Thymus (tissue), 11 donors: ENCODE measurements at regions not wholly inside any gene's neighbourhood (a gene's known extent, or its start where the extent isn't known, plus 50 kb on each side); places are given as distances from the start of the nearest gene placed in this dataset.
"Not testable (repeated sequence)": the region's sequence is repeated elsewhere in the genome, so short reads cannot be mapped to it uniquely, and the experiment has no call there.

Experiments used
- DNase-seq, 9 donors: peaks; one replicate each; pipeline ENCODE4 v3.0.0-alpha.2; 2013; ENCODE audit warnings: low spot score in 9 of 9, low read depth in 6 of 9, missing footprints in 1 of 9
- H3K27ac ChIP-seq, 2 donors: one replicate each; pipeline ENCODE4 v1.5.1; 2013; ENCODE audit warnings: control low read depth in 1 of 2, low read depth in 1 of 2, low read length in 1 of 2, mild to moderate bottlenecking in 1 of 2, moderate library complexity in 1 of 2
- H3K27me3 ChIP-seq, 2 donors: one replicate each; pipeline ENCODE4 v1.5.1; 2013; ENCODE audit warnings: low read length in 1 of 2; ENCODE audit not compliant: control insufficient read depth in 2 of 2, insufficient read depth in 1 of 2
- H3K36me3 ChIP-seq, 2 donors: one replicate each; pipeline ENCODE4 v1.5.1; 2013; ENCODE audit warnings: low read length in 1 of 2, mild to moderate bottlenecking in 1 of 2, moderate library complexity in 1 of 2; ENCODE audit not compliant: control insufficient read depth in 2 of 2, insufficient read depth in 2 of 2
- H3K4me1 ChIP-seq, 2 donors: one replicate each; pipeline ENCODE4 v1.5.1; 2013; ENCODE audit warnings: low read length in 2 of 2; ENCODE audit not compliant: control insufficient read depth in 2 of 2, insufficient read depth in 2 of 2
- H3K4me3 ChIP-seq, 2 donors: one replicate each; pipeline ENCODE4 v1.5.1; 2013; ENCODE audit warnings: low read length in 2 of 2, control low read depth in 1 of 2, mild to moderate bottlenecking in 1 of 2
- H3K9me3 ChIP-seq, 2 donors: one replicate each; pipeline ENCODE4 v1.5.1; 2013; ENCODE audit warnings: low read length in 1 of 2, mild to moderate bottlenecking in 1 of 2; ENCODE audit not compliant: control insufficient read depth in 2 of 2, insufficient read depth in 1 of 2
- WGBS: extraction: QIAGEN DNeasy Blood & Tissue Kit; methylation state at CpG from one replicate; pipeline ENCODE4 v1.1.7; 2013; 5-methylcytosine and 5-hydroxymethylcytosine counted together
- donor health status: healthy.

- H3K27ac ChIP-seq = no peak overlapping the region
- H3K27me3 ChIP-seq = no peaks in the 10 kb centered on the region
- H3K9me3 ChIP-seq = no peaks in the 10 kb centered on the region
- 94% methylated on average over 4 of the region's 4 CpGs for WGBS
- no peak overlapping the region for H3K4me3 ChIP-seq
- DNase-seq = no peak
- peaks cover 5 to 6% of the 10 kb centered on the region in 2 donors for H3K4me1 ChIP-seq
- peaks cover 0 to 2% of the 10 kb centered on the region in 2 donors for H3K36me3 ChIP-seq
Observed at GRCh38 chr3:48082580-48083184, 66.5 kb upstream of the MAP4 start.

DNA sequence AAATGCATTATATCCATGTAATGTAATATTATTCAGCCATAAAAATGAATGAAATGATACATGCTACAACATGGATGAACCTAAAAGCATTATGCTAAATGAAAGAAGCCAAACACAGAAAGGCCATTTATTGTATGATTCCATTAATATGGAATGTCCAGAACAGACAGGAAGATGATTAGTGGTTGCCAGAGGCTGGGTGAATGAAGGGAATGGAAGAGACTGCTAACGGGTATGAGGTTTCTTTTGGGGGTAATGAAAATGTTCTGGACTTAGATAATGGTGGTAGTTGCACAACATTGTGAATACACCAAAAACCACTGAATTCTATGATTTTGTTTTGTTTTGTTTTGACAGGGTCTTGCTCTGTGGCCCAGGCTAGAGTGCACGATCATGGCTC lies 61.6 kb upstream of the MAP4 start:
- DNase-seq = no peak
- Histone ChIP-seq H3K27ac (no peak overlapping the region), H3K36me3 (peaks cover 0 to 2% of the 10 kb centered on the region in 2 donors), H3K4me1 (no peaks in the 10 kb centered on the region), H3K9me3 (no peaks in the 10 kb centered on the region), H3K27me3 (no peaks in the 10 kb centered on the region), H3K4me3 (no peak overlapping the region)
- WGBS = 93% methylated on average over 2 of the region's 2 CpGs

GRCh38 chr3:48070030-48070429 lies 53.8 kb upstream of the MAP4 start:
- Histone ChIP-seq H3K9me3 (no peaks in the 10 kb centered on the region), H3K4me1 (no peaks in the 10 kb centered on the region), H3K27ac (no peak overlapping the region), H3K36me3 (peaks cover 0 to 5% of the 10 kb centered on the region in 2 donors), H3K27me3 (no peaks in the 10 kb centered on the region), H3K4me3 (no peak overlapping the region)
- WGBS = 96% methylated on average over 2 of the region's 2 CpGs
- DNase-seq = no peak

GRCh38 chr3:48069339-48069738 lies 53.1 kb upstream of the MAP4 start:
- Histone ChIP-seq H3K27me3 (no peaks in the 10 kb centered on the region), H3K4me3 (no peak overlapping the region), H3K4me1 (no peaks in the 10 kb centered on the region), H3K9me3 (no peaks in the 10 kb centered on the region), H3K27ac (no peak overlapping the region), H3K36me3 (peaks cover 0 to 5% of the 10 kb centered on the region in 2 donors)
- DNase-seq = no peak

DNA sequence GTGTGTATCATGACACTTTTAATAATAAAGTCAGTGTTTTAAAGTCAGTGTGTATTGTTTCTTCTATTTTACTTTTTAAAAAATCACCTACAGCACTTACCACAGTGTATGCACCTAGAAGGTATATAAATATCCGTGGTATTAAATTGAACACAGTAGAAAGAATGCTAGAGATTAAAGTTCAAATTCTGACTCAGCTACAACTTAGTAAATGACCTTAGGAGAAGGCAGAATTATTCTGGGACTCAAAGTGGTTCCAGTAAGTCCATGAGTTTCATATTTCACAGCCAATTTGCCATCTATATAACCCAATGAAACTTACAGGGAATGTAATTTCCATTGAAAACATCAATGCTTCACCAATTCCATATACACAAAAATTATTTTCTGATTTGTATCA lies 52.7 kb upstream of the MAP4 start:
- WGBS = 94% methylated on average over 1 of the region's 1 CpG
- no peaks in the 10 kb centered on the region for H3K4me1 ChIP-seq
- peaks cover 0 to 5% of the 10 kb centered on the region in 2 donors for H3K36me3 ChIP-seq
- H3K27me3 ChIP-seq = no peaks in the 10 kb centered on the region
- H3K4me3 ChIP-seq = no peak overlapping the region
- DNase-seq = no peak
- H3K27ac ChIP-seq = no peak overlapping the region
- H3K9me3 ChIP-seq = no peaks in the 10 kb centered on the region

DNA sequence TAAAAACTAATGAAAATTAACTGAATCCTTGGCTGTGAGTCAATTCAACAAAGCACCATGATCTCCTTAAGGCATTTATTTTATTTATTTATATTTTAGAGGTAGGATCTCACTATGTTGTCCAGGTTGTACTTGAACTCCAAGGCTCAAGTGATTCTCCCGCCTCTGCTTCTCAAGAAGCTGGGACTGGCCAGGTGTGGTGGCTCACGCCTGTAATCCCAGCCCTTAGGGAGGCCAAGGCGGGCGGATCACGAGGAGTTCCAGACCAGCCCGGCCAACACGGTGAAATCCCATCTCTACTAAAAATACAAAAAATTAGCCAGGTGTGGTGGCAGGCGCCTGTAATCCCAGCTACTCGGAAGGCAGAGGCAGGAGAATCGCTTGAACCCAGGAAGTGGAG lies 52.1 kb upstream of the MAP4 start:
- H3K4me3 ChIP-seq, H3K27ac ChIP-seq, H3K4me1 ChIP-seq, H3K36me3 ChIP-seq, DNase-seq, H3K9me3 ChIP-seq, H3K27me3 ChIP-seq: not testable (repeated sequence)
- WGBS = 97% methylated on average over 10 of the region's 10 CpGs

DNA sequence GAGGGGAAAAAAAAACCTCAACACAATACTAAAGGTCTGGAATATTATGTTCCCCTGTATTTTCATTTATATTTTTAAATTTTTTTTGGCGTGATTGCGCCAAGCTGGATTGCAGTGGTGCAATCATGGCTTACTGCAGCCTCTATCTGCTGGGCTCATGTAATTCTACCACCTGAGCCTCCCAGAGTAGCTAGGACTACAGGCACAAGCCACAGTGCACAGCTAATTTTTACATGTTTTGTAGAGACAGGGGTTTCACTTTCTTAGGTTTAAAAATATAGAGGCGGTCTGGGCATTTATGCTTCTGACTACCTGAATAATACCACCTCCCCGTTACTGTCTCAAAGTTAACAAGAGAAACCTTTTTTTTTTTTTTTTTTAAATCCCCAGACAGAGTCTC lies 51.1 kb upstream of the MAP4 start:
- H3K4me1 ChIP-seq = no peaks in the 10 kb centered on the region
- WGBS = over 99% methylated on average over 4 of the region's 4 CpGs
- no peak overlapping the region for H3K27ac ChIP-seq

More for the DNA sequence above, 51.1 kb upstream of the MAP4 start:
- no peaks in the 10 kb centered on the region for H3K9me3 ChIP-seq
- DNase-seq = no peak
- peaks cover 0 to 5% of the 10 kb centered on the region in 2 donors for H3K36me3 ChIP-seq
- no peak overlapping the region for H3K4me3 ChIP-seq
- no peaks in the 10 kb centered on the region for H3K27me3 ChIP-seq
